Smooth muscle cell (in vitro differentiated cells): ENCODE measurements at regions not wholly inside any gene's neighbourhood (a gene's known extent, or its start where the extent isn't known, plus 50 kb on each side); places are given as distances from the start of the nearest gene placed in this dataset.

ENCODE experiments used
- DNase-seq: peaks from one replicate; lab custom pipeline; 2025; ENCODE audit not compliant: unreplicated experiment; lab: John Stamatoyannopoulos, UW
- H2AFZ ChIP-seq: fragments of 200-600 bp; sonication (generic); 2 replicates; pipeline ENCODE4 v1.6.0; 2016; ENCODE audit warnings: antibody characterized with exemption, low read depth, mild to moderate bottlenecking
- H3F3A ChIP-seq: fragments of 200-600 bp; sonication (generic); 2 replicates; pipeline ENCODE4 v1.6.0; 2017; ENCODE audit warnings: antibody characterized with exemption, low read depth
- H3K27ac ChIP-seq: fragments of 200-600 bp; sonication (generic); 2 replicates; pipeline ENCODE4 v1.5.1; 2016; ENCODE audit warnings: low read depth, mild to moderate bottlenecking
- H3K27me3 ChIP-seq: fragments of 200-600 bp; sonication (generic); 2 replicates; pipeline ENCODE4 v1.6.1; 2016; ENCODE audit warnings: low read depth, mild to moderate bottlenecking
- H3K36me3 ChIP-seq: fragments of 200-600 bp; sonication (generic); 2 replicates; pipeline ENCODE4 v1.5.1; 2016; ENCODE audit warnings: low read depth
- H3K4me1 ChIP-seq: fragments of 200-600 bp; sonication (generic); 2 replicates; pipeline ENCODE4 v1.5.1; 2016; ENCODE audit warnings: low read depth
- H3K4me2 ChIP-seq: fragments of 200-600 bp; sonication (generic); 2 replicates; pipeline ENCODE4 v1.6.0; 2016; ENCODE audit warnings: mild to moderate bottlenecking
- H3K4me3 ChIP-seq: fragments of 200-600 bp; sonication (generic); 2 replicates; pipeline ENCODE4 v1.5.1; 2016; ENCODE audit warnings: mild to moderate bottlenecking
- H3K79me2 ChIP-seq: fragments of 200-600 bp; sonication (generic); 2 replicates; pipeline ENCODE4 v1.6.0; 2016; ENCODE audit warnings: low read depth, mild to moderate bottlenecking
- H3K9ac ChIP-seq: fragments of 200-600 bp; sonication (generic); 2 replicates; pipeline ENCODE4 v1.6.0; 2016; ENCODE audit warnings: low read depth
- H3K9me3 ChIP-seq: fragments of 200-600 bp; sonication (generic); replicated peaks from 2 replicates; pipeline ENCODE4 v1.5.1; 2016; ENCODE audit warnings: low read depth
- H4K20me1 ChIP-seq: fragments of 200-600 bp; sonication (generic); 2 replicates; pipeline ENCODE4 v1.6.0; 2016; ENCODE audit warnings: low read depth
- WGBS: methylation state at CpG from one replicate; pipeline ENCODE4 v1.1.7; 2016; ENCODE audit warnings: low lambda C conversion rate; 5-methylcytosine and 5-hydroxymethylcytosine counted together
- TF ChIP-seq, protein P1 (sequence below): fragments of 200-600 bp; sonication (generic); IDR thresholded peaks from 2 replicates; pipeline ENCODE4 v1.5.1; 2017; ENCODE audit warnings: borderline replicate concordance, mild to moderate bottlenecking, antibody characterized with exemption; ENCODE audit not compliant: insufficient read depth, poor library complexity, severe bottlenecking

DNA sequence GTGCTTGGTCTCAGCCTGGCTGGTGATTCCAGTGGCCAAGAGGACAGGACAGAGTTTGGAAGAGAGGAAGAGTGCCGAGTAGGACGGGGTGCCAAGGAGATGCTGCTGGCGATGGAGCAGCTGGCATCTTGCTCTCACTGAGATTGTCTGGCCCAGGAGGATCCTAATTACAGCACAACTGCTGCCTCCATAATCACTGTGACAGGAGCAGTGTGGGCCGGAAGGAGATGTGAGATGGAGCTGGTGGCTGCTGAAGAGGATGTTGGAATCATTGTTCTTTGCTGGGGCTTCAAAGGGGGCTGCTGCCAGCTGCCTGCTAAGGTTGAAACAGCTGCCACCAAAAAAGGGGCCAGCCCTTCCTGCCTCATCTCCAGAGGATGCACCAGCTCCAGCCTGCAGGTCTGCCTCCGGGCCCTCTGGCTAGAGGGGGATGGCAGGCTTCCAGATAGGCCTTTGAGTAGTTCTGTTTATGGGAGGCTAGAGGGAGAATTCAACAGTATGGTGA is 214.4 kb downstream of the RNF144B start:
- no peaks in the 10 kb centered on the region for H3K36me3 ChIP-seq
- H2AFZ ChIP-seq: no peak overlapping the region
- no peaks in the 10 kb centered on the region for H4K20me1 ChIP-seq
- no peaks in the 10 kb centered on the region for H3K9me3 ChIP-seq
- H3K79me2 ChIP-seq: no peaks in the 10 kb centered on the region
- H3K4me1 ChIP-seq: no peaks in the 10 kb centered on the region
- H3F3A ChIP-seq: no peaks in the 10 kb centered on the region
- H3K4me3 ChIP-seq: no peak overlapping the region
- TF ChIP-seq, protein P1, sequence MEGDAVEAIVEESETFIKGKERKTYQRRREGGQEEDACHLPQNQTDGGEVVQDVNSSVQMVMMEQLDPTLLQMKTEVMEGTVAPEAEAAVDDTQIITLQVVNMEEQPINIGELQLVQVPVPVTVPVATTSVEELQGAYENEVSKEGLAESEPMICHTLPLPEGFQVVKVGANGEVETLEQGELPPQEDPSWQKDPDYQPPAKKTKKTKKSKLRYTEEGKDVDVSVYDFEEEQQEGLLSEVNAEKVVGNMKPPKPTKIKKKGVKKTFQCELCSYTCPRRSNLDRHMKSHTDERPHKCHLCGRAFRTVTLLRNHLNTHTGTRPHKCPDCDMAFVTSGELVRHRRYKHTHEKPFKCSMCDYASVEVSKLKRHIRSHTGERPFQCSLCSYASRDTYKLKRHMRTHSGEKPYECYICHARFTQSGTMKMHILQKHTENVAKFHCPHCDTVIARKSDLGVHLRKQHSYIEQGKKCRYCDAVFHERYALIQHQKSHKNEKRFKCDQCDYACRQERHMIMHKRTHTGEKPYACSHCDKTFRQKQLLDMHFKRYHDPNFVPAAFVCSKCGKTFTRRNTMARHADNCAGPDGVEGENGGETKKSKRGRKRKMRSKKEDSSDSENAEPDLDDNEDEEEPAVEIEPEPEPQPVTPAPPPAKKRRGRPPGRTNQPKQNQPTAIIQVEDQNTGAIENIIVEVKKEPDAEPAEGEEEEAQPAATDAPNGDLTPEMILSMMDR: no peak
- DNase-seq: no peak
- no peak overlapping the region for H3K27ac ChIP-seq
- H3K4me2 ChIP-seq: no peak overlapping the region
- H3K27me3 ChIP-seq: no peaks in the 10 kb centered on the region
- H3K9ac ChIP-seq: no peak overlapping the region
- WGBS: 92% methylated on average over 5 of the region's 5 CpGs

DNA sequence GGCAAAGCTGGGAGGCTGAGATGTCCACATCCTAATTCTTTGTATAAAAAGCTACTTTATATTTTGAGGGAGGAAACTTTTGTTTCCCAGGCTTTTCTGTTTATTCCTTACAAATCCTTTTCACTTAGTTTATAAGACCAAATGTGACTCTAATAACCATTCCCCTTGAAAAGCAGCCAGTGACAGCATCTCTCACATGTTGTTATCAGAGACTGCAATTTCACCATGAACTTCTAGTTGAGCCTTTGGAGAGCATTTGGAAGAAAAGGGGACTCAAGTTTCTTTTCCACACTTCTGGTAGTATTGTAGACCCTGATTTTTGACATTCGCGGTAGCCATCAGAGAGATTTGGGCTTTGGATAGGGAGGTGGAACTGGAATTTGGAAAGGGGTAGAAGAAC is 215.8 kb downstream of the RNF144B start:
- no peaks in the 10 kb centered on the region for H3F3A ChIP-seq
- TF ChIP-seq, protein P1: no peak
- H3K4me1 ChIP-seq: no peaks in the 10 kb centered on the region
- H2AFZ ChIP-seq: no peak overlapping the region
- H3K9me3 ChIP-seq: no peaks in the 10 kb centered on the region
- no peak overlapping the region for H3K4me3 ChIP-seq
- no peak overlapping the region for H3K27ac ChIP-seq
- H3K79me2 ChIP-seq: no peaks in the 10 kb centered on the region
- no peaks in the 10 kb centered on the region for H3K36me3 ChIP-seq
- H3K9ac ChIP-seq: no peak overlapping the region
- no peaks in the 10 kb centered on the region for H4K20me1 ChIP-seq
- H3K27me3 ChIP-seq: no peaks in the 10 kb centered on the region
- DNase-seq: no peak
- H3K4me2 ChIP-seq: no peak overlapping the region
- 100% methylated on average over 2 of the region's 2 CpGs for WGBS

DNA sequence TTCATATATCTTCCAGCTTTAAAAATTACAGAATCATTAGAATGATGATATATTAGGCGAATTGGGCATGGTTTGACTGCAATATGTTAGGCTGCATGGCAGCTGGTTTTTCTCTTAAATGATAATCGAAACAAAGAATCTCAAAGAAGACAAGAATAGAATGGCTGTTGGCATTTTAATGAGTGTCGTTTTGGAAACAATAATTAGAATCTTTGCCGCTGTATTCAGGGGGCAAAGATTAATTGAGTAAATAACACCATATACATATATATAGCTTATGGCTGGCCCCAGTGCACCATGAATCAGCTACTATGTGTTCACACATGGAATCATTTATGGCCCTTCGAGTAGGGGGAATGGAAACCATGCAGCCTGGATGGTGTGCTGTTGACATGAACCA is 216.2 kb downstream of the RNF144B start:
- TF ChIP-seq, protein P1: no peak
- Histone ChIP-seq H4K20me1 (no peaks in the 10 kb centered on the region), H3K9me3 (no peaks in the 10 kb centered on the region), H3K9ac (no peak overlapping the region), H2AFZ (no peak overlapping the region), H3F3A (no peaks in the 10 kb centered on the region), H3K36me3 (no peaks in the 10 kb centered on the region), H3K4me2 (no peak overlapping the region), H3K27me3 (no peaks in the 10 kb centered on the region), H3K79me2 (no peaks in the 10 kb centered on the region), H3K4me1 (no peaks in the 10 kb centered on the region), H3K4me3 (no peak overlapping the region), H3K27ac (no peak overlapping the region)
- WGBS: 82% methylated on average over 5 of the region's 5 CpGs
- no peak for DNase-seq

DNA sequence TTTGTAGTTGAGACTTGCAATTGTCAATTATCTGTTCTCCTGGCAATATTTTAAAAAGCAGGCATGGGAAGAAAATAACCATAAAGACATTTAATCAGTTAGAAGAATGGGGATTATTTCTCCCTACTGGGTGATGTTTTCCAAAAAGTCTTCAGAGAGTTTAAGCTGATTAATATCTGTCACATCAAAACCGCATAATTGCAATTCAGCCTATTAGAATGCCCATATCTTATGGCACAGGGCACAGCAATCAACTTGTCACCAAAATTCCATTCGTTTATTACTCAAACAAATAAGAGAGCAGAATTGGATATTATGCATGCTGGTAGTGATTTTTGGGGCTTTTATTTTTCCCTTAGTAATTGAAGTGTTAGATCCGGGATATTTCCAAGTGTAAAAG is 218.7 kb downstream of the RNF144B start:
- H2AFZ ChIP-seq: no peak overlapping the region
- H3K4me2 ChIP-seq: no peak overlapping the region
- TF ChIP-seq, protein P1: no peak
- no peak overlapping the region for H3K27ac ChIP-seq
- no peaks in the 10 kb centered on the region for H3F3A ChIP-seq
- no peaks in the 10 kb centered on the region for H3K79me2 ChIP-seq
- H3K36me3 ChIP-seq: no peaks in the 10 kb centered on the region
- H3K9me3 ChIP-seq: no peaks in the 10 kb centered on the region
- H3K4me1 ChIP-seq: no peaks in the 10 kb centered on the region
- no peaks in the 10 kb centered on the region for H3K27me3 ChIP-seq
- WGBS: 90% methylated on average over 3 of the region's 3 CpGs
- DNase-seq: no peak
- no peak overlapping the region for H3K9ac ChIP-seq
- H3K4me3 ChIP-seq: no peak overlapping the region
- H4K20me1 ChIP-seq: no peaks in the 10 kb centered on the region
